ENCODE measurements at regions not wholly inside any gene's neighbourhood (a gene's known extent, or its start where the extent isn't known, plus 50 kb on each side); places are given as distances from the start of the nearest gene placed in this dataset.

- DNase-seq: no peak
Measured at GRCh38 chr12:54711669-54712068, 63.5 kb upstream of the DCD start.

- DNase-seq: no peak
Measured at GRCh38 chr12:54708826-54709225, 60.7 kb upstream of the DCD start.

GRCh38 chr12:54704202-54704601 lies 56.0 kb upstream of the DCD start:
- DNase-seq: no peak

GRCh38 chr12:54701940-54702592 lies 53.9 kb upstream of the DCD start:
- DNase-seq: peak; percentile 29

GRCh38 chr12:54700849-54701248 lies 52.7 kb upstream of the DCD start:
- no peak for DNase-seq

GRCh38 chr12:54700301-54700700 lies 52.1 kb upstream of the DCD start:
- DNase-seq: no peak
